Mesendoderm (in vitro differentiated cells): ENCODE measurements at regions not wholly inside any gene's neighbourhood (a gene's known extent, or its start where the extent isn't known, plus 50 kb on each side); places are given as distances from the start of the nearest gene placed in this dataset.

Source experiments
- DNase-seq: peaks from one replicate; pipeline ENCODE4 v3.0.0; 2013
- H2AK5ac ChIP-seq: 2 replicates; pipeline ENCODE4 v1.6.1; 2013; ENCODE audit warnings: low read length, inconsistent platforms
- H2BK120ac ChIP-seq: 2 replicates; pipeline ENCODE4 v1.6.1; 2013; ENCODE audit warnings: low read depth, mild to moderate bottlenecking, low read length, moderate library complexity, mixed read lengths
- H2BK15ac ChIP-seq: replicated peaks from 2 replicates; pipeline ENCODE4 v1.6.1; 2013; ENCODE audit warnings: low read depth, mild to moderate bottlenecking, moderate library complexity
- H2BK5ac ChIP-seq: 2 replicates; pipeline ENCODE4 v1.6.1; 2013; ENCODE audit warnings: low read length, inconsistent platforms
- H3K18ac ChIP-seq: 2 replicates; pipeline ENCODE4 v1.6.1; 2013; ENCODE audit warnings: mild to moderate bottlenecking, low read length, mixed read lengths
- H3K23ac ChIP-seq: one replicate; pipeline ENCODE4 v1.6.1; 2013; ENCODE audit warnings: low read length
- H3K27ac ChIP-seq: 2 replicates; pipeline ENCODE4 v1.5.1; 2013; ENCODE audit warnings: low read depth, mild to moderate bottlenecking, inconsistent platforms, low read length, moderate library complexity
- H3K27me3 ChIP-seq: 2 replicates; pipeline ENCODE4 v1.6.1; 2013; ENCODE audit warnings: low read length, control low read depth, mild to moderate bottlenecking, inconsistent platforms; ENCODE audit not compliant: insufficient read depth, poor library complexity
- H3K36me3 ChIP-seq: 2 replicates; pipeline ENCODE4 v1.6.1; 2013; ENCODE audit warnings: low read length, inconsistent platforms; ENCODE audit not compliant: control insufficient read depth, insufficient read depth
- H3K4ac ChIP-seq: one replicate; pipeline ENCODE4 v1.6.1; 2013; ENCODE audit warnings: low read depth, mild to moderate bottlenecking, low read length, moderate library complexity
- H3K4me1 ChIP-seq: 2 replicates; pipeline ENCODE4 v1.6.1; 2013; ENCODE audit warnings: low read depth, low read length, inconsistent platforms; ENCODE audit not compliant: control insufficient read depth
- H3K4me2 ChIP-seq: 2 replicates; pipeline ENCODE4 v1.6.1; 2013; ENCODE audit warnings: low read length
- H3K4me3 ChIP-seq: 2 replicates; pipeline ENCODE4 v1.5.1; 2013; ENCODE audit warnings: mild to moderate bottlenecking, low read length
- H3K56ac ChIP-seq: one replicate; pipeline ENCODE4 v1.6.1; 2013; ENCODE audit warnings: low read length
- H3K79me1 ChIP-seq: 2 replicates; pipeline ENCODE4 v1.6.1; 2013; ENCODE audit warnings: low read length, inconsistent platforms
- H3K79me2 ChIP-seq: 2 replicates; pipeline ENCODE4 v1.6.1; 2013; ENCODE audit warnings: mild to moderate bottlenecking, low read length; ENCODE audit not compliant: control insufficient read depth, insufficient read depth
- H3K9ac ChIP-seq: 2 replicates; pipeline ENCODE4 v1.6.1; 2013; ENCODE audit warnings: low read length, inconsistent platforms
- H4K5ac ChIP-seq: one replicate; pipeline ENCODE4 v1.6.1; 2013; ENCODE audit warnings: low read length
- H4K8ac ChIP-seq: one replicate; pipeline ENCODE4 v1.6.1; 2013; ENCODE audit warnings: low read depth, mild to moderate bottlenecking, control low read depth, low read length, moderate library complexity
- WGBS: extraction: QIAGEN DNeasy Blood & Tissue Kit; methylation state at CpG from one replicate; pipeline ENCODE4 v1.1.7; 2013; ENCODE audit warnings: low lambda C conversion rate, missing lambda C conversion rate; ENCODE audit not compliant: insufficient coverage; ENCODE audit errors: extremely low coverage; 5-methylcytosine and 5-hydroxymethylcytosine counted together

- H3K18ac ChIP-seq: no peak overlapping the region
Measured at GRCh38 chr10:105658696-105659095, 1017.6 kb downstream of the SORCS3 start.

DNA sequence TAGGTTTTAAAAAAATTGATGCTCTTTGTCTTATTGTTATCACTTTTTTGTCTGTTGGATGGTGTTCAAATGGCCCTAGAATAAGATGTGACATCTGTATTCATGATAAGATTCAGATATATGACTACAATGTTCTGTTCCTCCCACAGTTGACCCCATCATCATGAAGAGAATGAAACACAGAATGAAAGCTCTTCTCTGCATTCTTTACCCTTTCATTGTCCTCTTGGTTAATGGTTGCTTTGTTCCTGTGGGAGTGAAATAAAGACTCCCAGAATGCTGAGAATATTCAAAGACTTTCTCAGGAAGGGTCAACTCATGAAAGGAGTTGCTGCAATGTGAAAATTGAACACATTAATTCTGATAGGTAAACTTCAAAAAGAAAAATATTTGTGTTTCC, 1015.8 kb downstream of the SORCS3 start:
- H3K27ac ChIP-seq: no peak overlapping the region
- no peaks in the 10 kb centered on the region for H3K27me3 ChIP-seq
- H4K8ac ChIP-seq: no peak overlapping the region
- no peak overlapping the region for H2BK15ac ChIP-seq
- H3K9ac ChIP-seq: no peak overlapping the region
- no peak overlapping the region for H3K56ac ChIP-seq
- H3K4me2 ChIP-seq: no peak overlapping the region
- H3K79me2 ChIP-seq: no peaks in the 10 kb centered on the region
- H3K36me3 ChIP-seq: no peaks in the 10 kb centered on the region
- no peak overlapping the region for H3K4me3 ChIP-seq
- H3K79me1 ChIP-seq: no peaks in the 10 kb centered on the region
- no peak overlapping the region for H2BK120ac ChIP-seq
- no peak overlapping the region for H2AK5ac ChIP-seq
- H4K5ac ChIP-seq: no peak overlapping the region
- no peak overlapping the region for H3K18ac ChIP-seq
- H3K4me1 ChIP-seq: peaks cover 5% of the 10 kb centered on the region
- H2BK5ac ChIP-seq: no peak overlapping the region
- no peak overlapping the region for H3K4ac ChIP-seq
- no peak overlapping the region for H3K23ac ChIP-seq
- no peak for DNase-seq

More at GRCh38 chr10:105658696-105659095, 1017.6 kb downstream of the SORCS3 start:
- no peak overlapping the region for H2AK5ac ChIP-seq
- DNase-seq: no peak
- peaks cover 3% of the 10 kb centered on the region for H3K4me1 ChIP-seq
- no peak overlapping the region for H3K56ac ChIP-seq
- no peak overlapping the region for H3K4me2 ChIP-seq
- no peak overlapping the region for H2BK15ac ChIP-seq
- WGBS: no CpG with 5 or more reads among the region's 4 CpGs
- no peak overlapping the region for H2BK5ac ChIP-seq
- H3K4me3 ChIP-seq: no peak overlapping the region
- no peak overlapping the region for H3K27ac ChIP-seq
- no peak overlapping the region for H4K5ac ChIP-seq
- no peak overlapping the region for H3K9ac ChIP-seq
- H3K27me3 ChIP-seq: no peaks in the 10 kb centered on the region
- H4K8ac ChIP-seq: no peak overlapping the region
- H3K36me3 ChIP-seq: no peaks in the 10 kb centered on the region
- no peak overlapping the region for H3K23ac ChIP-seq
- no peak overlapping the region for H2BK120ac ChIP-seq
- no peaks in the 10 kb centered on the region for H3K79me2 ChIP-seq
- H3K4ac ChIP-seq: no peak overlapping the region
- no peaks in the 10 kb centered on the region for H3K79me1 ChIP-seq

GRCh38 chr10:105650306-105650705, 1009.2 kb downstream of the SORCS3 start:
- Histone ChIP-seq H3K27me3 (no peaks in the 10 kb centered on the region), H3K79me2 (no peaks in the 10 kb centered on the region), H3K4me3 (no peak overlapping the region), H3K9ac (no peak overlapping the region), H3K36me3 (no peaks in the 10 kb centered on the region), H4K5ac (no peak overlapping the region), H2AK5ac (no peak overlapping the region), H2BK5ac (no peak overlapping the region), H2BK15ac (peak overlapping the region; percentile 64), H3K4me1 (peaks cover 16% of the 10 kb centered on the region), H3K27ac (no peak overlapping the region), H3K18ac (no peak overlapping the region), H3K4ac (no peak overlapping the region), H3K4me2 (no peak overlapping the region), H3K23ac (no peak overlapping the region), H4K8ac (no peak overlapping the region), H2BK120ac (no peak overlapping the region), H3K79me1 (no peaks in the 10 kb centered on the region), H3K56ac (no peak overlapping the region)
- no CpG with 5 or more reads among the region's 3 CpGs for WGBS
- DNase-seq: peak; percentile 77

DNA sequence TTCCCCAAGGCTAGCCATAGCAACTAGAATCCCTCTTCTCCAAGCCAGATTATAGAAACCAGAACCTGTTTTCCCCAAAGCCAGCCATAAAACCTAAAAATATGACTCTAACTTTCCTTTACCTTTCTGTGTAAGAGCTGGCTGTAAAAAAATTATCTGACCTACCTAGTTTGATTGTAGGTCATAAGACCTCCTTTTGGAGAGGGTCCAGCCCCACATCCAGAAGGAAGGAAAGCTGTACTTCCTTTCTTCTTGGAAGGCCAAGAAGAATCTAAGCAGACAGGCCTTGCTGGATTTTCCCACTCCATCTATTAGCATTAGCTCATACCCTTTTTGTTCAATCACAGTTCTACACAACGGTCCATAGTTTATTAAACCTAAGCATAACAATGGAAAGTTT, 1006.3 kb downstream of the SORCS3 start:
- Histone ChIP-seq H3K27ac (no peak overlapping the region), H3K18ac (no peak overlapping the region), H3K9ac (no peak overlapping the region), H4K5ac (no peak overlapping the region), H3K79me2 (no peaks in the 10 kb centered on the region), H3K36me3 (no peaks in the 10 kb centered on the region), H2BK5ac (no peak overlapping the region), H3K27me3 (no peaks in the 10 kb centered on the region), H2BK15ac (no peak overlapping the region), H2BK120ac (no peak overlapping the region), H3K4me3 (no peak overlapping the region), H3K79me1 (no peaks in the 10 kb centered on the region), H3K23ac (no peak overlapping the region), H4K8ac (no peak overlapping the region), H3K4me2 (no peak overlapping the region), H3K4ac (no peak overlapping the region), H2AK5ac (no peak overlapping the region), H3K4me1 (peaks cover 14% of the 10 kb centered on the region), H3K56ac (no peak overlapping the region)
- DNase-seq: no peak
- no CpG with 5 or more reads among the region's 1 CpG for WGBS

GRCh38 chr10:105644978-105645377, 1003.9 kb downstream of the SORCS3 start:
- Histone ChIP-seq H2BK5ac (no peak overlapping the region), H3K27ac (no peak overlapping the region), H3K4me1 (peaks cover 4% of the 10 kb centered on the region), H4K8ac (no peak overlapping the region), H4K5ac (no peak overlapping the region), H3K4me2 (no peak overlapping the region), H2BK15ac (no peak overlapping the region), H3K4ac (no peak overlapping the region), H3K23ac (no peak overlapping the region), H2BK120ac (no peak overlapping the region), H2AK5ac (no peak overlapping the region), H3K56ac (no peak overlapping the region), H3K79me2 (no peaks in the 10 kb centered on the region), H3K79me1 (no peaks in the 10 kb centered on the region), H3K18ac (no peak overlapping the region), H3K9ac (no peak overlapping the region), H3K4me3 (no peak overlapping the region), H3K36me3 (no peaks in the 10 kb centered on the region), H3K27me3 (no peaks in the 10 kb centered on the region)
- DNase-seq: no peak
- WGBS: no CpG with 5 or more reads among the region's 2 CpGs

GRCh38 chr10:105644559-105644958, 1003.5 kb downstream of the SORCS3 start:
- Histone ChIP-seq H3K56ac (no peak overlapping the region), H3K4me1 (peaks cover under 1% of the 10 kb centered on the region), H3K18ac (no peak overlapping the region), H3K4me3 (no peak overlapping the region), H3K9ac (no peak overlapping the region), H4K5ac (no peak overlapping the region), H2BK5ac (no peak overlapping the region), H4K8ac (no peak overlapping the region), H3K27me3 (no peaks in the 10 kb centered on the region), H3K79me1 (no peaks in the 10 kb centered on the region), H3K27ac (no peak overlapping the region), H2BK15ac (no peak overlapping the region), H3K4ac (no peak overlapping the region), H3K36me3 (no peaks in the 10 kb centered on the region), H3K23ac (no peak overlapping the region), H3K4me2 (no peak overlapping the region), H2AK5ac (no peak overlapping the region), H3K79me2 (no peaks in the 10 kb centered on the region), H2BK120ac (no peak overlapping the region)
- no CpG with 5 or more reads among the region's 2 CpGs for WGBS
- no peak for DNase-seq
